ENCODE measurements at regions not wholly inside any gene's neighbourhood (a gene's known extent, or its start where the extent isn't known, plus 50 kb on each side); places are given as distances from the start of the nearest gene placed in this dataset.

DNA sequence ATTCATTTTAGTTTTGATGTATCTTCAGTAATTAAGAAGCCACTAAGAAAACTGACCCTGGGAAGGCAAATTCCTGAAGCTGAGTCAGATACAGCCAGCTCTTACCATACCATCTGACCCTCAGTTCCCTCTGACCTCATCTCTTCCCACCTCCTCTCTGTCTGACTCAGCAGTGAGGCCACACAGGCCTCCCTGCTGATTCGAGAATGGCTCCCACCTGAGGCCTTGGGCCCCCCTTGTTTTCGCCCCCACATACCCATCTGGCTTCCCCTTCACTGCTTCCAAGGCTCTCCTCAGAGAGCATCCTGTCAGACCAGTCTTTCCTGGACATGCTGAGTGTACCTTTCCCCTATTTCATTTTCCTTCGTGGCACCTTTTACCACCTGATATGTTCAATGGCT is 71.0 kb upstream of the CYP1B1 start (continued):
- TF ChIP-seq, protein P1, sequence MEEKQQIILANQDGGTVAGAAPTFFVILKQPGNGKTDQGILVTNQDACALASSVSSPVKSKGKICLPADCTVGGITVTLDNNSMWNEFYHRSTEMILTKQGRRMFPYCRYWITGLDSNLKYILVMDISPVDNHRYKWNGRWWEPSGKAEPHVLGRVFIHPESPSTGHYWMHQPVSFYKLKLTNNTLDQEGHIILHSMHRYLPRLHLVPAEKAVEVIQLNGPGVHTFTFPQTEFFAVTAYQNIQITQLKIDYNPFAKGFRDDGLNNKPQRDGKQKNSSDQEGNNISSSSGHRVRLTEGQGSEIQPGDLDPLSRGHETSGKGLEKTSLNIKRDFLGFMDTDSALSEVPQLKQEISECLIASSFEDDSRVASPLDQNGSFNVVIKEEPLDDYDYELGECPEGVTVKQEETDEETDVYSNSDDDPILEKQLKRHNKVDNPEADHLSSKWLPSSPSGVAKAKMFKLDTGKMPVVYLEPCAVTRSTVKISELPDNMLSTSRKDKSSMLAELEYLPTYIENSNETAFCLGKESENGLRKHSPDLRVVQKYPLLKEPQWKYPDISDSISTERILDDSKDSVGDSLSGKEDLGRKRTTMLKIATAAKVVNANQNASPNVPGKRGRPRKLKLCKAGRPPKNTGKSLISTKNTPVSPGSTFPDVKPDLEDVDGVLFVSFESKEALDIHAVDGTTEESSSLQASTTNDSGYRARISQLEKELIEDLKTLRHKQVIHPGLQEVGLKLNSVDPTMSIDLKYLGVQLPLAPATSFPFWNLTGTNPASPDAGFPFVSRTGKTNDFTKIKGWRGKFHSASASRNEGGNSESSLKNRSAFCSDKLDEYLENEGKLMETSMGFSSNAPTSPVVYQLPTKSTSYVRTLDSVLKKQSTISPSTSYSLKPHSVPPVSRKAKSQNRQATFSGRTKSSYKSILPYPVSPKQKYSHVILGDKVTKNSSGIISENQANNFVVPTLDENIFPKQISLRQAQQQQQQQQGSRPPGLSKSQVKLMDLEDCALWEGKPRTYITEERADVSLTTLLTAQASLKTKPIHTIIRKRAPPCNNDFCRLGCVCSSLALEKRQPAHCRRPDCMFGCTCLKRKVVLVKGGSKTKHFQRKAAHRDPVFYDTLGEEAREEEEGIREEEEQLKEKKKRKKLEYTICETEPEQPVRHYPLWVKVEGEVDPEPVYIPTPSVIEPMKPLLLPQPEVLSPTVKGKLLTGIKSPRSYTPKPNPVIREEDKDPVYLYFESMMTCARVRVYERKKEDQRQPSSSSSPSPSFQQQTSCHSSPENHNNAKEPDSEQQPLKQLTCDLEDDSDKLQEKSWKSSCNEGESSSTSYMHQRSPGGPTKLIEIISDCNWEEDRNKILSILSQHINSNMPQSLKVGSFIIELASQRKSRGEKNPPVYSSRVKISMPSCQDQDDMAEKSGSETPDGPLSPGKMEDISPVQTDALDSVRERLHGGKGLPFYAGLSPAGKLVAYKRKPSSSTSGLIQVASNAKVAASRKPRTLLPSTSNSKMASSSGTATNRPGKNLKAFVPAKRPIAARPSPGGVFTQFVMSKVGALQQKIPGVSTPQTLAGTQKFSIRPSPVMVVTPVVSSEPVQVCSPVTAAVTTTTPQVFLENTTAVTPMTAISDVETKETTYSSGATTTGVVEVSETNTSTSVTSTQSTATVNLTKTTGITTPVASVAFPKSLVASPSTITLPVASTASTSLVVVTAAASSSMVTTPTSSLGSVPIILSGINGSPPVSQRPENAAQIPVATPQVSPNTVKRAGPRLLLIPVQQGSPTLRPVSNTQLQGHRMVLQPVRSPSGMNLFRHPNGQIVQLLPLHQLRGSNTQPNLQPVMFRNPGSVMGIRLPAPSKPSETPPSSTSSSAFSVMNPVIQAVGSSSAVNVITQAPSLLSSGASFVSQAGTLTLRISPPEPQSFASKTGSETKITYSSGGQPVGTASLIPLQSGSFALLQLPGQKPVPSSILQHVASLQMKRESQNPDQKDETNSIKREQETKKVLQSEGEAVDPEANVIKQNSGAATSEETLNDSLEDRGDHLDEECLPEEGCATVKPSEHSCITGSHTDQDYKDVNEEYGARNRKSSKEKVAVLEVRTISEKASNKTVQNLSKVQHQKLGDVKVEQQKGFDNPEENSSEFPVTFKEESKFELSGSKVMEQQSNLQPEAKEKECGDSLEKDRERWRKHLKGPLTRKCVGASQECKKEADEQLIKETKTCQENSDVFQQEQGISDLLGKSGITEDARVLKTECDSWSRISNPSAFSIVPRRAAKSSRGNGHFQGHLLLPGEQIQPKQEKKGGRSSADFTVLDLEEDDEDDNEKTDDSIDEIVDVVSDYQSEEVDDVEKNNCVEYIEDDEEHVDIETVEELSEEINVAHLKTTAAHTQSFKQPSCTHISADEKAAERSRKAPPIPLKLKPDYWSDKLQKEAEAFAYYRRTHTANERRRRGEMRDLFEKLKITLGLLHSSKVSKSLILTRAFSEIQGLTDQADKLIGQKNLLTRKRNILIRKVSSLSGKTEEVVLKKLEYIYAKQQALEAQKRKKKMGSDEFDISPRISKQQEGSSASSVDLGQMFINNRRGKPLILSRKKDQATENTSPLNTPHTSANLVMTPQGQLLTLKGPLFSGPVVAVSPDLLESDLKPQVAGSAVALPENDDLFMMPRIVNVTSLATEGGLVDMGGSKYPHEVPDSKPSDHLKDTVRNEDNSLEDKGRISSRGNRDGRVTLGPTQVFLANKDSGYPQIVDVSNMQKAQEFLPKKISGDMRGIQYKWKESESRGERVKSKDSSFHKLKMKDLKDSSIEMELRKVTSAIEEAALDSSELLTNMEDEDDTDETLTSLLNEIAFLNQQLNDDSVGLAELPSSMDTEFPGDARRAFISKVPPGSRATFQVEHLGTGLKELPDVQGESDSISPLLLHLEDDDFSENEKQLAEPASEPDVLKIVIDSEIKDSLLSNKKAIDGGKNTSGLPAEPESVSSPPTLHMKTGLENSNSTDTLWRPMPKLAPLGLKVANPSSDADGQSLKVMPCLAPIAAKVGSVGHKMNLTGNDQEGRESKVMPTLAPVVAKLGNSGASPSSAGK (IDR thresholded peaks at IDR 0.05): peak; percentile 30; the same call in 1 of the 2 replicates

Measured in K562 (cell line).